Activated naive CD8-positive, alpha-beta T cell treated with anti-CD3 and anti-CD28 coated beads, Interleukin-2, amount 10 ng/mL, durations not matched to agents 7 days and 5 days (primary cell): ENCODE measurements at regions not wholly inside any gene's neighbourhood (a gene's known extent, or its start where the extent isn't known, plus 50 kb on each side); places are given as distances from the start of the nearest gene placed in this dataset.

Experiments used
- ATAC-seq: fragments of 150-1000 bp; cut with Tn5 transposase; one replicate; pipeline ENCODE4 v1.10.0; 2021; ENCODE audit warnings: low read depth, moderate library complexity
- POLR2A ChIA-PET: fragments of 350-600 bp; sonication (Branson Sonifier 250); formaldehyde crosslinking; loops from one replicate; lab custom pipeline; 2021; ENCODE audit warnings: antibody characterized with exemption; lab: Charles Lee
- DNase-seq: peaks from one replicate; pipeline ENCODE4 v3.0.0; 2021
- H3K27ac Mint-ChIP-seq: one replicate; pipeline ENCODE4 v1.8.0; 2022; ENCODE audit warnings: mild to moderate bottlenecking, mixed read lengths
- H3K27me3 Mint-ChIP-seq: one replicate; pipeline ENCODE4 v1.8.0; 2022; ENCODE audit warnings: mild to moderate bottlenecking, moderate library complexity, mixed read lengths
- H3K36me3 Mint-ChIP-seq: one replicate; pipeline ENCODE4 v1.8.0; 2021; ENCODE audit warnings: mild to moderate bottlenecking, mixed read lengths
- H3K4me1 Mint-ChIP-seq: one replicate; pipeline ENCODE4 v1.8.0; 2021; ENCODE audit warnings: mixed read lengths
- H3K4me3 Mint-ChIP-seq: one replicate; pipeline ENCODE4 v1.8.0; 2022; ENCODE audit warnings: mild to moderate bottlenecking, moderate library complexity, mixed read lengths
- H3K9me3 Mint-ChIP-seq: one replicate; pipeline ENCODE4 v1.8.0; 2021; ENCODE audit warnings: mixed read lengths

GRCh38 chr1:10848109-10848684, 51.8 kb upstream of the CASZ1 start:
- Mint-ChIP-seq H3K36me3 (no peaks in the 10 kb centered on the region), H3K27me3 (peaks cover 36% of the 10 kb centered on the region), H3K27ac (no peak overlapping the region), H3K4me3 (no peak overlapping the region), H3K4me1 (no peaks in the 10 kb centered on the region), H3K9me3 (no peaks in the 10 kb centered on the region)
- POLR2A ChIA-PET: no interaction called here
- ATAC-seq (no peak), DNase-seq (no peak)

- Mint-ChIP-seq H3K27me3 (peaks cover 24% of the 10 kb centered on the region), H3K9me3 (no peaks in the 10 kb centered on the region), H3K36me3 (no peaks in the 10 kb centered on the region), H3K4me1 (no peaks in the 10 kb centered on the region), H3K27ac (no peak overlapping the region), H3K4me3 (no peak overlapping the region)
- DNase-seq (no peak), ATAC-seq (no peak)
- POLR2A ChIA-PET: no interaction called here
These were observed 53.6 kb upstream of the CASZ1 start for GRCh38 chr1:10850026-10850425.

DNA sequence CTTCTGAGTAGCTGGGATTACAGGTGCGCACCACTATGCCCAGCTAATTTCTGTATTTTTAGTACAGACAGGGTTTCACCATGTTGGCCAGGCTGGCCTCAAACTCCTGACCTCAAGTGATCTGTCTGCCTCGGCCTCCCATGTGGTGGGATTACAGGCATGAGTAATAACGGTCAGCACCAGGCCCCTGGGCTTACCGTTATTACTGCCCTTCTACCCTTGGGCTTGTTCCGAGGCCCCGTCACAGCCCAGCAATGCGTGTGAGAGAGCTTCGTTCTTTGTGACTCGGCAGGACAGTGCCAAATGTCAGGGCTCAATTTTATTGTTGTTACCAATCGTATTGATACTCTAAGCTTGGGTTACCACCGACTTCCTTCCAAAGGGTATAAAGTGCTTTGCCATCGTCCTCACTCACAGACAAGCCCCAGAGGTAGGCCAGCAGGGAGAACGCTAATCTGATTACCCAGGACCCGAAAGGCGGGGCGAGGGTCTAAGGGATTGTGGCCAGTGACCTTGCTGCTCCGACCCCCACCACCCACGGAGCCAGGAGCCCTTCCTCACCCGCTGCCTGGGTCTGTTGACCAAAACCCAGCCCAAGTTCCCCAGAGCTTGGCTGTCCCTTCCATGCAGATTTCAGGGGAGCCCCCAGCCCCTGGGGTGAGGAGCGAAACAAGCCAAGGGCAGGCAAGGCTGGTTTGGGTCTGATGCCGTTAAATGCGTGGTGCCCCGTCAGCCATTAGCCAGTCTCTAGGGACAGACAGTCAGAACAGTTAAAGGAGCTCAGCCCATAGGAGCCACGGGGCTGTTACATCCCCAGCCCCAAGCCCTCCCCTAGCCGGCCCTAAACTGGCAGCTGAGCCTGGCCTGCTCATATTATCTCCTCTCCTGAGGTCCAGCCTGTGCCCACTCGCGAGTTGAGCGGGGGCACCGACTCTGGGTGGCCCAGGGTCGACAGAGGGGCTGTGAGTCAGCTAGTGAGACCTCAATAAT, 54.9 kb upstream of the CASZ1 start:
- Mint-ChIP-seq H3K4me1 (no peaks in the 10 kb centered on the region), H3K4me3 (no peak overlapping the region), H3K36me3 (no peaks in the 10 kb centered on the region), H3K9me3 (no peaks in the 10 kb centered on the region), H3K27me3 (peaks cover 15% of the 10 kb centered on the region), H3K27ac (no peak overlapping the region)
- POLR2A ChIA-PET: no interaction called here
- DNase-seq: no peak
- no peak for ATAC-seq

DNA sequence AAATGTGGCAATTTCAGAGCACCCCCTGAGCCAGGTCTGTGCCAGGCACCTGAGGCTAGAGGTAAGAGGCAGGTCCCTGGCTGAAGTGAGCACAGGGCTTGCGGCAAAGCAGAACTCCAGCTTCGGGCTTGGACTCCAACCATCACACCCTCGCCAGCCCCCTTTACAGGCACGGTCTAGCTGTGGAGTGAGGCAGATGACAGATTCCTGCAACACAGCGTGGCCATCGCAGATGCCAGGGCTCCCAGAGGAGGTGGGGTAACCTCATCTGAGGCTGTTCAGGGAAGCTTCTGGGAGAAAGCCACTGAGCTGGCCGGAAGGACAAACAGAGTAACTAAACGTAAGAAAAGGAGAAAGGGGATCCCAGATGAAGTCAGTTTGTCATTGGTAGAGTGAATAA, 55.6 kb upstream of the CASZ1 start:
- DNase-seq (no peak), ATAC-seq (no peak)
- no peak overlapping the region for H3K27ac Mint-ChIP-seq
- H3K4me3 Mint-ChIP-seq: no peak overlapping the region
- peaks cover 11% of the 10 kb centered on the region for H3K27me3 Mint-ChIP-seq
- POLR2A ChIA-PET: no interaction called here
- H3K36me3 Mint-ChIP-seq: no peaks in the 10 kb centered on the region
- no peaks in the 10 kb centered on the region for H3K4me1 Mint-ChIP-seq
- H3K9me3 Mint-ChIP-seq: no peaks in the 10 kb centered on the region

- Mint-ChIP-seq H3K9me3 (no peaks in the 10 kb centered on the region), H3K27me3 (peaks cover 10% of the 10 kb centered on the region), H3K27ac (no peak overlapping the region), H3K36me3 (no peaks in the 10 kb centered on the region), H3K4me3 (no peak overlapping the region), H3K4me1 (no peaks in the 10 kb centered on the region)
- ATAC-seq: no peak
- no peak for DNase-seq
- POLR2A ChIA-PET: no interaction called here
These were observed 56.0 kb upstream of the CASZ1 start for GRCh38 chr1:10852486-10852885.

- POLR2A ChIA-PET: no interaction called here
- Mint-ChIP-seq H3K9me3 (no peaks in the 10 kb centered on the region), H3K27me3 (peaks cover 10% of the 10 kb centered on the region), H3K27ac (no peak overlapping the region), H3K36me3 (no peaks in the 10 kb centered on the region), H3K4me3 (no peak overlapping the region), H3K4me1 (no peaks in the 10 kb centered on the region)
- ATAC-seq (no peak), DNase-seq (no peak)
These were observed 56.6 kb upstream of the CASZ1 start for GRCh38 chr1:10852998-10853520.

GRCh38 chr1:10853701-10854100, 57.3 kb upstream of the CASZ1 start:
- POLR2A ChIA-PET: no interaction called here
- ATAC-seq: no peak
- no peak for DNase-seq
- no peak overlapping the region for H3K27ac Mint-ChIP-seq
- no peaks in the 10 kb centered on the region for H3K4me1 Mint-ChIP-seq
- no peak overlapping the region for H3K4me3 Mint-ChIP-seq
- no peaks in the 10 kb centered on the region for H3K9me3 Mint-ChIP-seq
- peaks cover 4% of the 10 kb centered on the region for H3K27me3 Mint-ChIP-seq
- no peaks in the 10 kb centered on the region for H3K36me3 Mint-ChIP-seq

DNA sequence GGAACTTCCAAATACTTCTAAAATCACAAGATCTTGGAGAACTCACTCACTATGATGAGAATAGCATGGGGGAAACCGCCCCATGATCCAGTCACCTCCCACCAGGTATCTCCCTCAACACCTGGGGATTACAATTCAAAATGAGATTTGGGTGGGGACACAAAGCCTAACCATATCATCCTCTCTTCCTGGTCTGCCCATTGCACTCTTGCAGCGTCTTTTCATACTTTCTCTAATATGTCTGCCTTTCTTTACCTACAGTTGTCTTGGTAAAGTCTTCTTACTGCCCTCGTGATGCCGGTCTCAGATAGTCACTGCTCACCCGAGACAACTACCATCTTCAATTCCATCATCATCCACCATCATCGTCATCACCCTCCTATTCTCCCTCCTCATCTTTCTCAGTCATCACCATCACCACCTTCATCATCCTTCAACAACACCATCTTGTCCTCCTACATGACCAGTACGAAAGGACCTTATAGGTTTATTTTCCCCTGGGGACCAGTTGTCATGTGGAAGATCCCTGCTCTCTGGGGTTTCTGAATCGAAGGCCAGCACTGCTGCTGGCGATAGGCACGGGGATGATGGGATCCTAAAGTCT, 58.5 kb upstream of the CASZ1 start:
- H3K27me3 Mint-ChIP-seq: peaks cover 2% of the 10 kb centered on the region
- no peak overlapping the region for H3K4me3 Mint-ChIP-seq
- DNase-seq: no peak
- no peak for ATAC-seq
- H3K4me1 Mint-ChIP-seq: no peaks in the 10 kb centered on the region
- H3K27ac Mint-ChIP-seq: no peak overlapping the region
- H3K9me3 Mint-ChIP-seq: no peaks in the 10 kb centered on the region
- no peaks in the 10 kb centered on the region for H3K36me3 Mint-ChIP-seq
- POLR2A ChIA-PET: no interaction called here

GRCh38 chr1:10856176-10856683, 59.8 kb upstream of the CASZ1 start:
- no peaks in the 10 kb centered on the region for H3K4me1 Mint-ChIP-seq
- POLR2A ChIA-PET: no interaction called here
- H3K27ac Mint-ChIP-seq: no peak overlapping the region
- ATAC-seq: no peak
- peaks cover 6% of the 10 kb centered on the region for H3K27me3 Mint-ChIP-seq
- no peak for DNase-seq
- H3K9me3 Mint-ChIP-seq: no peaks in the 10 kb centered on the region
- H3K36me3 Mint-ChIP-seq: no peaks in the 10 kb centered on the region
- H3K4me3 Mint-ChIP-seq: no peak overlapping the region

DNA sequence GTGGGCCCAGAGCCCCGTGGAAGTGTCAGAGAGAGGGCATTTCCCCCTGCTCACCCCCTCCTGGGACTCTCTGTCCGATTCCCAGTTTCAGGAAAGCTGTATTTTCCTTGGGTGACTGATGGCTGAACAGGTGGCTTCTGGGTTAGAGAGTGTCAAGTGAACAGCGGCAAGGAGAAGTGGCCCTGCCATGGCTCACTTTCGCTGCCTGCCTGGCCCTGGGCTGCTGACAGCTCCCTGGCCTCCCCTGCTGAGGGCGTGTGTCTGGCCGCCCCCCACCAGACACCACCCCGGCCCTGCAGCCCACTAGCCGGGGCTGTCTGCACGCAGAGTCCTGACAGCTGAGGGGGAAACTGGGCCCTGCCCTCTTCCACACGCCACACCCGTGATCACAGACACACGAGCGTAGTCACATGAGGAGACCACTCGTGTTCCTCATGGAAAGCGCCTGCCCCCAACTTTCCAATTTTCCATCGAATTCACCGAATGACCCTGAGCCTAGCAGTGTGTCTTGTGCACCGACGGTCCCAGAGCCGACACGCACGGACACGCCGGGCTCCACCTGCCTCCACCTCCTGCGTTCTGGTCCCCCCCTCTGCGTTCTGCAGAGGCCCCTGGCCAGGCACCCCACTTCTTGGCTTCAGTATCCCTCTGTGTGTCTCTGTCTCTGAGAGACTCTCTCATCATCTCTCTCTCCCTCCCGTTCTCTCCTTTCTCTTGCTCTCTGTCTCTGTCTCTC, 60.6 kb upstream of the CASZ1 start:
- POLR2A ChIA-PET: no interaction called here
- no peak for DNase-seq
- H3K4me1 Mint-ChIP-seq: no peaks in the 10 kb centered on the region

DNA sequence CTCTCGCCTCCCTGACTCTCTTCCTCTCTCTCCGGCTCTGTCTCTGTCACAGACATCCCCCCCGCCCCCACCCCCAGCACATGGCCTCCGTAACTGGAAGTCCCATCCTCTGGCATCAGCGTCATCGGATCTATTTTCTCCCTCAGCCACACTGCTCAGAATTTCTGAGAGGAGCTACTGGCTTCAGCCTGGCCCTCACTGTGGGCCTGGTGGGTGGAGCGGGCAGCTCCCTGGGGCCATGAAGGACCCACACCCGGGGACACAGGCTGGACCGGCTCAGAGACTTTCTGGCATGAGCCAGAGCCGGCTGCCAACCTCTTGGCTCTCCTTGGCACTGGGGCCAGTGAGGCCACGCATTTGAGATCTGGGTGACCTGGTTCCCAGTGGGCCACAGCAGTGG, 61.2 kb upstream of the CASZ1 start:
- H3K4me1 Mint-ChIP-seq: no peaks in the 10 kb centered on the region
- H3K4me3 Mint-ChIP-seq: no peak overlapping the region
- peaks cover 8% of the 10 kb centered on the region for H3K27me3 Mint-ChIP-seq
- DNase-seq (no peak), ATAC-seq (no peak)
- no peak overlapping the region for H3K27ac Mint-ChIP-seq
- POLR2A ChIA-PET: no interaction called here
- no peaks in the 10 kb centered on the region for H3K9me3 Mint-ChIP-seq
- H3K36me3 Mint-ChIP-seq: no peaks in the 10 kb centered on the region

More for the DNA sequence above, 60.6 kb upstream of the CASZ1 start:
- ATAC-seq: no peak
- H3K27ac Mint-ChIP-seq: no peak overlapping the region
- peaks cover 6% of the 10 kb centered on the region for H3K27me3 Mint-ChIP-seq
- H3K36me3 Mint-ChIP-seq: no peaks in the 10 kb centered on the region
- H3K4me3 Mint-ChIP-seq: no peak overlapping the region
- H3K9me3 Mint-ChIP-seq: no peaks in the 10 kb centered on the region

GRCh38 chr1:10860218-10860617, 63.8 kb upstream of the CASZ1 start:
- Mint-ChIP-seq H3K36me3 (no peaks in the 10 kb centered on the region), H3K4me3 (no peak overlapping the region), H3K4me1 (peaks cover 2% of the 10 kb centered on the region), H3K27ac (no peak overlapping the region), H3K27me3 (peaks cover 29% of the 10 kb centered on the region), H3K9me3 (no peaks in the 10 kb centered on the region)
- ATAC-seq (no peak), DNase-seq (no peak)
- POLR2A ChIA-PET: no interaction called here

DNA sequence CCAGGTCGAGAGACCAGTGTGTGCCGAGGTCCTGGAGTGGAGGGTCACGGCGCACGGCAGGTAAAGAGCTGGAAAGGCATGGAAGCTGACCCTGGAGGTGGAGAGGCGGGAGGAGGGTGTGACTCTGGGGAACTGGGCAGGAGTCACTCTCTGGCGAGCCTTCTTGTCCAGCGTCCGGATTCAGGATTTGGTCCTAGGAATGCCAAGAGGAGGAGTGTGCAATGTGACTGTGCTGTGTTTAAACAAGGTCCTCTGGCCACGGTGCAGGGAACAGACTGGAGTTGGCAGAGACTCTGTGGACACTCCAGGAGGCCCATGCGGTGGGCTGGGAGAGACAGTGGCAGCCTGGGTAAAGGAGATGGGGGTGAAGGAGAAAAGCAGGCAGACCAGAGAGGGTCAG, 64.2 kb upstream of the CASZ1 start:
- Mint-ChIP-seq H3K27me3 (peaks cover 34% of the 10 kb centered on the region), H3K27ac (no peak overlapping the region), H3K4me3 (no peak overlapping the region), H3K36me3 (no peaks in the 10 kb centered on the region), H3K9me3 (no peaks in the 10 kb centered on the region), H3K4me1 (peaks cover 2% of the 10 kb centered on the region)
- POLR2A ChIA-PET: no interaction called here
- no peak for DNase-seq
- ATAC-seq: no peak
